ENCODE measurements at regions not wholly inside any gene's neighbourhood (a gene's known extent, or its start where the extent isn't known, plus 50 kb on each side); places are given as distances from the start of the nearest gene placed in this dataset.
"Not testable (repeated sequence)": the region's sequence is repeated elsewhere in the genome, so short reads cannot be mapped to it uniquely, and the experiment has no call there.

GRCh38 chr13:103605546-103606326 is 539.5 kb upstream of the SLC10A2 start:
- no peaks in the 10 kb centered on the region for H3K27me3 ChIP-seq
- no peak overlapping the region for H3K27ac ChIP-seq
- H3K36me3 ChIP-seq, result no peaks in the 10 kb centered on the region
- TF ChIP-seq CTCF (IDR thresholded peaks at IDR 0.05) (no peak), EP300 (IDR thresholded peaks at IDR 0.05) (no peak), POLR2AphosphoS5 (IDR thresholded peaks at IDR 0.05) (no peak), POLR2A (IDR thresholded peaks at IDR 0.05) (no peak)
- WGBS, 2 donors (ENCODE audit: low coverage in 1 of 2), result 81 to 86% methylated on average over 2 to 5 of the region's 16 CpGs
- H3K9me3 ChIP-seq, result peaks cover 0 to 5% (median 0%) of the 10 kb centered on the region in 3 donors
- no peak for ATAC-seq
- no peak overlapping the region for H3K4me3 ChIP-seq
- no peaks in the 10 kb centered on the region for H3K4me1 ChIP-seq

GRCh38 chr13:103599870-103600269 is 533.7 kb upstream of the SLC10A2 start:
- no CpG with 5 or more reads among the region's 26 CpGs for WGBS, 2 donors (ENCODE audit: low coverage in 1 of 2)

GRCh38 chr13:103598671-103599070 is 532.5 kb upstream of the SLC10A2 start:
- no peak for ATAC-seq
- H3K36me3 ChIP-seq, result no peaks in the 10 kb centered on the region
- TF ChIP-seq CTCF (IDR thresholded peaks at IDR 0.05) (no peak), POLR2A (IDR thresholded peaks at IDR 0.05) (no peak), POLR2AphosphoS5 (IDR thresholded peaks at IDR 0.05) (no peak), EP300 (IDR thresholded peaks at IDR 0.05) (no peak)

More at GRCh38 chr13:103599870-103600269, 533.7 kb upstream of the SLC10A2 start:
- not testable (repeated sequence) for H3K9me3 ChIP-seq, H3K27me3 ChIP-seq, ATAC-seq, H3K4me3 ChIP-seq, H3K4me1 ChIP-seq, H3K36me3 ChIP-seq, H3K27ac ChIP-seq

GRCh38 chr13:103573446-103573845 is 507.2 kb upstream of the SLC10A2 start:
- Histone ChIP-seq H3K27ac (no peak overlapping the region), H3K27me3 (no peaks in the 10 kb centered on the region), H3K36me3 (no peaks in the 10 kb centered on the region), H3K9me3 (peaks cover 0 to 13% (median 0%) of the 10 kb centered on the region in 3 donors), H3K4me3 (no peak overlapping the region), H3K4me1 (no peaks in the 10 kb centered on the region)
- no peak for ATAC-seq
- WGBS, 2 donors (ENCODE audit: low coverage in 1 of 2), result 69 to 75% methylated on average over 2 to 4 of the region's 4 CpGs
- TF ChIP-seq EP300 (IDR thresholded peaks at IDR 0.05), result no peak
- no peak for TF ChIP-seq CTCF (IDR thresholded peaks at IDR 0.05)
- TF ChIP-seq POLR2AphosphoS5 (IDR thresholded peaks at IDR 0.05), result no peak
- no peak for TF ChIP-seq POLR2A (IDR thresholded peaks at IDR 0.05)

More at GRCh38 chr13:103598671-103599070, 532.5 kb upstream of the SLC10A2 start:
- Histone ChIP-seq H3K27me3 (no peaks in the 10 kb centered on the region), H3K4me1 (no peaks in the 10 kb centered on the region), H3K4me3 (no peak overlapping the region), H3K27ac (no peak overlapping the region), H3K9me3 (no peaks in the 10 kb centered on the region)

GRCh38 chr13:103568314-103568713 is 502.1 kb upstream of the SLC10A2 start:
- no peak overlapping the region for H3K27ac ChIP-seq
- H3K4me1 ChIP-seq, result no peaks in the 10 kb centered on the region
- no peaks in the 10 kb centered on the region for H3K27me3 ChIP-seq
- no peaks in the 10 kb centered on the region for H3K36me3 ChIP-seq
- H3K9me3 ChIP-seq, result peaks cover 0 to 6% (median 0%) of the 10 kb centered on the region in 3 donors
- no peak for ATAC-seq
- no peak for TF ChIP-seq POLR2AphosphoS5 (IDR thresholded peaks at IDR 0.05)
- TF ChIP-seq EP300 (IDR thresholded peaks at IDR 0.05), result no peak
- TF ChIP-seq POLR2A (IDR thresholded peaks at IDR 0.05), result no peak
- no peak overlapping the region for H3K4me3 ChIP-seq
- WGBS, 2 donors (ENCODE audit: low coverage in 1 of 2), result 73 to 77% methylated on average over 5 of the region's 5 CpGs

GRCh38 chr13:103557878-103558277 is 491.7 kb upstream of the SLC10A2 start:
- Histone ChIP-seq H3K4me3 (no peak overlapping the region), H3K4me1 (no peaks in the 10 kb centered on the region), H3K9me3 (peaks cover 0 to 10% (median 0%) of the 10 kb centered on the region in 3 donors), H3K36me3 (no peaks in the 10 kb centered on the region), H3K27me3 (no peaks in the 10 kb centered on the region), H3K27ac (no peak overlapping the region)
- 42 to 67% methylated on average over 2 of the region's 2 CpGs for WGBS, 2 donors (ENCODE audit: low coverage in 1 of 2)
- TF ChIP-seq EP300 (IDR thresholded peaks at IDR 0.05), result no peak
- TF ChIP-seq POLR2A (IDR thresholded peaks at IDR 0.05), result no peak
- TF ChIP-seq CTCF (IDR thresholded peaks at IDR 0.05), result no peak
- no peak for TF ChIP-seq POLR2AphosphoS5 (IDR thresholded peaks at IDR 0.05)
- no peak for ATAC-seq

Data from gastroesophageal sphincter (tissue), 4 donors.